CD14-positive monocyte (primary cell): ENCODE measurements at regions not wholly inside any gene's neighbourhood (a gene's known extent, or its start where the extent isn't known, plus 50 kb on each side); places are given as distances from the start of the nearest gene placed in this dataset.

Experiments
- DNase-seq, 3 donors: peaks; one replicate each; pipeline ENCODE4 v3.0.0-alpha.2; 2011 to 2022
- H2AFZ ChIP-seq: 2 replicates; pipeline ENCODE4 v1.6.0; 2012; ENCODE audit warnings: mild to moderate bottlenecking, low read depth, low read length, inconsistent platforms; ENCODE audit not compliant: insufficient read depth, poor library complexity, severe bottlenecking
- H3K27ac ChIP-seq, 2 donors: 1 replicate in 1 of 2; 2 replicates in 1 of 2; pipeline ENCODE4 v1.5.1; 2012 to 2013; ENCODE audit warnings: low read length in 2 of 2, control low read depth in 1 of 2, inconsistent platforms in 1 of 2, low read depth in 1 of 2, mild to moderate bottlenecking in 1 of 2
- H3K27me3 ChIP-seq, 2 donors: one replicate each; pipeline versions ENCODE4 v1.6.0 to v1.6.1; 2011 to 2013; ENCODE audit warnings: low read length in 2 of 2; ENCODE audit not compliant: control insufficient read depth in 2 of 2, insufficient read depth in 2 of 2
- H3K36me3 ChIP-seq, 2 donors: replicated peaks in 1 of 2; 1 replicate in 1 of 2; 2 replicates in 1 of 2; pipeline versions ENCODE4 v1.5.1 to v1.6.1; 2012 to 2013; ENCODE audit warnings: low read length in 2 of 2, control low read depth in 1 of 2, inconsistent platforms in 1 of 2, mild to moderate bottlenecking in 1 of 2; ENCODE audit not compliant: insufficient read depth in 2 of 2, control insufficient read depth in 1 of 2
- H3K4me1 ChIP-seq, 2 donors: 1 replicate in 1 of 2; 2 replicates in 1 of 2; pipeline versions ENCODE4 v1.5.1 to v1.6.1; 2012 to 2013; ENCODE audit warnings: low read length in 2 of 2, control low read depth in 1 of 2, inconsistent platforms in 1 of 2, mild to moderate bottlenecking in 1 of 2, moderate library complexity in 1 of 2; ENCODE audit not compliant: insufficient read depth in 2 of 2, control insufficient read depth in 1 of 2
- H3K4me2 ChIP-seq: replicated peaks from 2 replicates; pipeline ENCODE3; 2012; ENCODE audit warnings: low read length, moderate library complexity, mild to moderate bottlenecking; ENCODE audit not compliant: poor library complexity, severe bottlenecking; ENCODE audit errors: extremely low read depth
- H3K4me3 ChIP-seq, 3 experiments: fragments of 200-600 bp in 1 of 3; sonication (generic) in 1 of 3; replicated peaks in 1 of 3; 1 replicate in 2 of 3; 2 replicates in 1 of 3; pipeline ENCODE4 v1.5.1; 2011 to 2013; ENCODE audit warnings: low read length in 3 of 3, mild to moderate bottlenecking in 3 of 3, control low read depth in 2 of 3, low read depth in 2 of 3, inconsistent platforms in 1 of 3, moderate library complexity in 1 of 3
- H3K79me2 ChIP-seq: 2 replicates; pipeline ENCODE4 v1.6.0; 2012; ENCODE audit warnings: mild to moderate bottlenecking, control low read depth, inconsistent platforms, low read length, moderate library complexity; ENCODE audit not compliant: insufficient read depth
- H3K9ac ChIP-seq: 2 replicates; pipeline ENCODE4 v1.6.0; 2017; ENCODE audit warnings: low read length, mild to moderate bottlenecking; ENCODE audit not compliant: insufficient read depth, poor library complexity, severe bottlenecking
- H3K9me3 ChIP-seq, 2 donors: replicated peaks in 1 of 2; 1 replicate in 1 of 2; 2 replicates in 1 of 2; pipeline versions ENCODE4 v1.5.1 to v1.6.1; 2012 to 2013; ENCODE audit warnings: low read length in 2 of 2, control low read depth in 1 of 2; ENCODE audit not compliant: control insufficient read depth in 1 of 2, insufficient read depth in 1 of 2
- H4K20me1 ChIP-seq: 2 replicates; pipeline ENCODE4 v1.6.0; 2012; ENCODE audit warnings: mild to moderate bottlenecking, low read length, control low read depth, moderate library complexity; ENCODE audit not compliant: insufficient read depth
- H3K27ac Mint-ChIP-seq, 7 donors: one replicate each; pipeline ENCODE4 v1.8.0; 2020; ENCODE audit warnings: mild to moderate bottlenecking in 7 of 7, mixed read lengths in 7 of 7, moderate library complexity in 6 of 7, inconsistent platforms in 2 of 7
- H3K27me3 Mint-ChIP-seq, 3 donors: one replicate each; pipeline ENCODE4 v1.8.0; 2021 to 2022; ENCODE audit warnings: low read depth in 3 of 3, mild to moderate bottlenecking in 3 of 3, mixed read lengths in 3 of 3, moderate library complexity in 3 of 3, inconsistent platforms in 1 of 3
- H3K36me3 Mint-ChIP-seq, 2 donors: one replicate each; pipeline ENCODE4 v1.8.0; 2020; ENCODE audit warnings: mixed read lengths in 2 of 2, inconsistent platforms in 1 of 2, mild to moderate bottlenecking in 1 of 2
- H3K4me1 Mint-ChIP-seq: one replicate; pipeline ENCODE4 v1.8.0; 2020; ENCODE audit warnings: mild to moderate bottlenecking, mixed read lengths
- H3K4me3 Mint-ChIP-seq, 2 donors: one replicate each; pipeline ENCODE4 v1.8.0; 2020; ENCODE audit warnings: mild to moderate bottlenecking in 2 of 2, mixed read lengths in 2 of 2, moderate library complexity in 1 of 2
- H3K9me3 Mint-ChIP-seq, 7 donors: one replicate each; pipeline ENCODE4 v1.8.0; 2020 to 2022; ENCODE audit warnings: mixed read lengths in 7 of 7, mild to moderate bottlenecking in 6 of 7, moderate library complexity in 6 of 7, inconsistent platforms in 2 of 7
- WGBS: methylation state at CpG from one replicate; pipeline ENCODE4 v1.1.5; 2013; ENCODE audit warnings: missing lambda C conversion rate; ENCODE audit not compliant: insufficient coverage; 5-methylcytosine and 5-hydroxymethylcytosine counted together
- intact Hi-C, 2 donors: fragments of 100-400 bp; cut with micrococcal nuclease; formaldehyde crosslinking; loops; one replicate each; pipeline versions ENCODE4 v1.15.0 to v1.15.1; 2023
- TF ChIP-seq, protein P1 (sequence below): fragments of 200-600 bp; IDR thresholded peaks from one replicate; pipeline ENCODE4 v1.8.0; 2022; ENCODE audit warnings: antibody characterized with exemption, mild to moderate bottlenecking

DNA sequence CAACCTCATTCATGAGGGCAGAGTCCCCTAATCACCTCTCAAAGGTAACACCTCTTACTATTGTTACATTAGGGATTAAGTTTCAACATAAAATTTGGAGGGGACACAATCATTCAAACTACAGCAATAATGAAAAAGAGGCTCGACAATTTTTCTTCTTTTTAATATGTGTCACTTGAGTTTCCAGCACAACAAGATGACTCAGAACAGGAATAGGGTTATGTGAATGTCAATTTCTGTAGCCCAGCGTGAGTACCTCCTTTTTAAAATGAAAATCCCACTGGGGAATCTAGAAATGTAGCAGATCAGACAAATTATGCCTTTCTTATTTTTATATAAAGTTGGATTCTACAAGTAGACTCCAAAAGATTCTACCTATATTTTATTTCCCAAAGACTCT, 83.7 kb downstream of the ZNF330 start:
- peaks cover 8 to 10% of the 10 kb centered on the region in 2 donors for H3K36me3 Mint-ChIP-seq
- H3K9me3 Mint-ChIP-seq: peaks cover 0 to 1% (median 0%) of the 10 kb centered on the region in 7 donors
- H3K27ac ChIP-seq: no peak overlapping the region
- peaks cover 0 to 8% of the 10 kb centered on the region in 2 donors for H3K36me3 ChIP-seq
- no peak overlapping the region for H3K4me3 Mint-ChIP-seq
- no CpG with 5 or more reads among the region's 2 CpGs for WGBS
- H4K20me1 ChIP-seq: no peaks in the 10 kb centered on the region
- peaks cover 0 to 1% (median 1%) of the 10 kb centered on the region in 3 donors for H3K27me3 Mint-ChIP-seq
- no peak overlapping the region for H3K27ac Mint-ChIP-seq
- H2AFZ ChIP-seq: no peak overlapping the region
- intact Hi-C loops: loop anchor here (10.0 kb wide), 1 partner anchor 410 kb away; no protein-coding TSS in a partner anchor
- no peak overlapping the region for H3K4me3 ChIP-seq
- DNase-seq: no peak
- no peak overlapping the region for H3K4me2 ChIP-seq
- no peaks in the 10 kb centered on the region for H3K79me2 ChIP-seq
- H3K9ac ChIP-seq: no peak overlapping the region
- H3K4me1 Mint-ChIP-seq: peaks cover 26% of the 10 kb centered on the region
- TF ChIP-seq, protein P1, sequence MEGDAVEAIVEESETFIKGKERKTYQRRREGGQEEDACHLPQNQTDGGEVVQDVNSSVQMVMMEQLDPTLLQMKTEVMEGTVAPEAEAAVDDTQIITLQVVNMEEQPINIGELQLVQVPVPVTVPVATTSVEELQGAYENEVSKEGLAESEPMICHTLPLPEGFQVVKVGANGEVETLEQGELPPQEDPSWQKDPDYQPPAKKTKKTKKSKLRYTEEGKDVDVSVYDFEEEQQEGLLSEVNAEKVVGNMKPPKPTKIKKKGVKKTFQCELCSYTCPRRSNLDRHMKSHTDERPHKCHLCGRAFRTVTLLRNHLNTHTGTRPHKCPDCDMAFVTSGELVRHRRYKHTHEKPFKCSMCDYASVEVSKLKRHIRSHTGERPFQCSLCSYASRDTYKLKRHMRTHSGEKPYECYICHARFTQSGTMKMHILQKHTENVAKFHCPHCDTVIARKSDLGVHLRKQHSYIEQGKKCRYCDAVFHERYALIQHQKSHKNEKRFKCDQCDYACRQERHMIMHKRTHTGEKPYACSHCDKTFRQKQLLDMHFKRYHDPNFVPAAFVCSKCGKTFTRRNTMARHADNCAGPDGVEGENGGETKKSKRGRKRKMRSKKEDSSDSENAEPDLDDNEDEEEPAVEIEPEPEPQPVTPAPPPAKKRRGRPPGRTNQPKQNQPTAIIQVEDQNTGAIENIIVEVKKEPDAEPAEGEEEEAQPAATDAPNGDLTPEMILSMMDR: no peak
- H3K9me3 ChIP-seq: peaks cover 0 to 4% of the 10 kb centered on the region in 2 donors
- no peaks in the 10 kb centered on the region for H3K27me3 ChIP-seq
- peaks cover 14 to 16% of the 10 kb centered on the region in 2 donors for H3K4me1 ChIP-seq

DNA sequence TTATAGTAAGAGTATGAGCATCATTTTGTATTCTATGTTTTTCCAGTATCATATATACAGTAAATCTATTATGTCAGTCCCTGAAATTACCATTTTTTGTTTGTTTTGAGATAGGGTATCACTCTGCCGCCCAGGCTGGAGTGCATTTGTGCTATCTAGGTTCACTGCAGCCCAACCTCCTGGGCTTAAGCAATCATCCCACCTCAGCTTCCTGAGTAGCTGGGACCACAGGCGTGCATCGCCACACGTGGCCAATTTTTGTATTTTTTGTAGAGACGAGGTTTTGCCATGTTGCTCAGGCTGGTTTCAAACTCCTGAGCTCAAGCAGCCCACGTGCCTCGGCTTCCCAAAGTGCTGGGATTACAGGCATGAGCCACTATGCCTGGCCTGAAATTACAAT, 85.6 kb downstream of the ZNF330 start:
- Histone ChIP-seq H3K36me3 (peaks cover 0 to 13% of the 10 kb centered on the region in 2 donors), H3K9ac (no peak overlapping the region), H3K27ac (no peak overlapping the region), H3K4me2 (no peak overlapping the region), H3K79me2 (no peaks in the 10 kb centered on the region), H3K27me3 (no peaks in the 10 kb centered on the region), H3K4me1 (peaks cover 16 to 35% of the 10 kb centered on the region in 2 donors), H3K4me3 (no peak overlapping the region), H4K20me1 (no peaks in the 10 kb centered on the region), H2AFZ (no peak overlapping the region), H3K9me3 (peaks cover 0 to 4% of the 10 kb centered on the region in 2 donors)
- TF ChIP-seq, protein P1: no peak
- H3K27me3 Mint-ChIP-seq: peaks cover 0 to 1% (median 0%) of the 10 kb centered on the region in 3 donors
- DNase-seq: no peak
- WGBS: 9% methylated on average over 4 of the region's 7 CpGs
- intact Hi-C loops: loop anchor here (2.0 to 10.0 kb wide), 2 partner anchors 46 to 408 kb away; no protein-coding TSS in a partner anchor
- H3K36me3 Mint-ChIP-seq: peaks cover 5 to 8% of the 10 kb centered on the region in 2 donors
- no peak overlapping the region for H3K4me3 Mint-ChIP-seq
- peaks cover 0 to 2% (median 0%) of the 10 kb centered on the region in 7 donors for H3K9me3 Mint-ChIP-seq
- H3K4me1 Mint-ChIP-seq: peaks cover 41% of the 10 kb centered on the region
- no peak overlapping the region for H3K27ac Mint-ChIP-seq
